ENCODE measurements at regions not wholly inside any gene's neighbourhood (a gene's known extent, or its start where the extent isn't known, plus 50 kb on each side); places are given as distances from the start of the nearest gene placed in this dataset.
"Not testable (repeated sequence)": the region's sequence is repeated elsewhere in the genome, so short reads cannot be mapped to it uniquely, and the experiment has no call there.

- H3K27me3 ChIP-seq (ENCODE audit: control insufficient read depth, insufficient read depth, low read length): no peaks in the 10 kb centered on the region
- POLR2A ChIA-PET: no interaction called here
- no peak for TF ChIP-seq CTCF (IDR thresholded peaks at IDR 0.05; ENCODE audit: insufficient read depth, low read depth, low read length)
- no peaks in the 10 kb centered on the region for H3K36me3 ChIP-seq (ENCODE audit: control insufficient read depth, insufficient read depth, low read length)
- DNase-seq (ENCODE audit: low read depth): no peak
- CTCF ChIA-PET: interaction anchor here (1.5 kb wide), 1 partner anchor 19 kb away, joined by 3 read pairs; no protein-coding TSS in a partner anchor
- no peak overlapping the region for H3K4me3 ChIP-seq (ENCODE audit: low read depth, low read length)
These were observed 148.2 kb upstream of the GOT2 start for GRCh38 chr16:58882292-58882691.

- POLR2A ChIA-PET; H3K27me3 ChIP-seq (ENCODE audit: control insufficient read depth, insufficient read depth, low read length); H3K4me3 ChIP-seq (ENCODE audit: low read depth, low read length); H3K36me3 ChIP-seq (ENCODE audit: control insufficient read depth, insufficient read depth, low read length); CTCF ChIA-PET; DNase-seq (ENCODE audit: low read depth): not testable (repeated sequence)
These were observed 144.5 kb upstream of the GOT2 start for GRCh38 chr16:58878641-58879040.

GRCh38 chr16:58866935-58867334, 132.8 kb upstream of the GOT2 start:
- no peaks in the 10 kb centered on the region for H3K36me3 ChIP-seq (ENCODE audit: control insufficient read depth, insufficient read depth, low read length)
- H3K4me3 ChIP-seq (ENCODE audit: low read depth, low read length): no peak overlapping the region
- CTCF ChIA-PET: no interaction called here
- H3K27me3 ChIP-seq (ENCODE audit: control insufficient read depth, insufficient read depth, low read length): no peaks in the 10 kb centered on the region
- no peak for DNase-seq (ENCODE audit: low read depth)
- no peak for TF ChIP-seq CTCF (IDR thresholded peaks at IDR 0.05; ENCODE audit: insufficient read depth, low read depth, low read length)
- POLR2A ChIA-PET: no interaction called here

DNA sequence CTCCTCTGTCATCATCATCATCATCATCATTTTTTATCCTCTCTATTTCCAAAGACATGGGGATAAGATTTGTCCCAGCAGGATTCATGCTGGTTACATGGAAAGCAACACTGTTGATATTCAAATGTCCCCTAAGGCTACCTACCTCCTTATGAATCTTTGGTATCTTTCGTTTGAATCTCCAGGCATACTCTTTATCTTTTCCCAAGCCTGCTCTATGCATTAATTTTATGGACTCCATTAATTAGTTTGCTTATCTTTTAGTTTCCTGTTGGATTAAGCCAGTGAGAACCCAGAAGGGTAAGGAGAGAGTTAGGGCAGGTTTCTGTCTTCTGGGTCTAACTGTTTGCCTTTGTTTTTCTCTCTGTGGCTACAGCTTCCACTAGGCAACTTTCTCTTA, 129.6 kb upstream of the GOT2 start:
- TF ChIP-seq CTCF (IDR thresholded peaks at IDR 0.05; ENCODE audit: insufficient read depth, low read depth, low read length): no peak
- Histone ChIP-seq H3K4me3 (ENCODE audit: low read depth, low read length) (no peak overlapping the region), H3K27me3 (ENCODE audit: control insufficient read depth, insufficient read depth, low read length) (no peaks in the 10 kb centered on the region), H3K36me3 (ENCODE audit: control insufficient read depth, insufficient read depth, low read length) (no peaks in the 10 kb centered on the region)
- DNase-seq (ENCODE audit: low read depth): no peak
- POLR2A ChIA-PET: no interaction called here
- CTCF ChIA-PET: interaction anchor here (1.6 kb wide), 1 partner anchor 18 kb away, joined by 3 read pairs; no protein-coding TSS in a partner anchor

GRCh38 chr16:58863042-58863441, 128.9 kb upstream of the GOT2 start:
- no peak for DNase-seq (ENCODE audit: low read depth)
- no peak overlapping the region for H3K4me3 ChIP-seq (ENCODE audit: low read depth, low read length)
- no peaks in the 10 kb centered on the region for H3K36me3 ChIP-seq (ENCODE audit: control insufficient read depth, insufficient read depth, low read length)
- no peak for TF ChIP-seq CTCF (IDR thresholded peaks at IDR 0.05; ENCODE audit: insufficient read depth, low read depth, low read length)
- CTCF ChIA-PET: interaction anchor here (1.6 kb wide), 1 partner anchor 19 kb away, joined by 3 read pairs; no protein-coding TSS in a partner anchor
- POLR2A ChIA-PET: no interaction called here
- H3K27me3 ChIP-seq (ENCODE audit: control insufficient read depth, insufficient read depth, low read length): no peaks in the 10 kb centered on the region

GRCh38 chr16:58862334-58863021, 128.4 kb upstream of the GOT2 start:
- ChIA-PET POLR2A (no interaction called here), CTCF (interaction anchor here (1.6 kb wide), 1 partner anchor 19 kb away, joined by 3 read pairs; no protein-coding TSS in a partner anchor)
- Histone ChIP-seq H3K27me3 (ENCODE audit: control insufficient read depth, insufficient read depth, low read length) (no peaks in the 10 kb centered on the region), H3K4me3 (ENCODE audit: low read depth, low read length) (no peak overlapping the region), H3K36me3 (ENCODE audit: control insufficient read depth, insufficient read depth, low read length) (no peaks in the 10 kb centered on the region)
- no peak for TF ChIP-seq CTCF (IDR thresholded peaks at IDR 0.05; ENCODE audit: insufficient read depth, low read depth, low read length)
- DNase-seq (ENCODE audit: low read depth): no peak

Data from BJ (cell line).